ENCODE measurements at regions not wholly inside any gene's neighbourhood (a gene's known extent, or its start where the extent isn't known, plus 50 kb on each side); places are given as distances from the start of the nearest gene placed in this dataset.

DNA sequence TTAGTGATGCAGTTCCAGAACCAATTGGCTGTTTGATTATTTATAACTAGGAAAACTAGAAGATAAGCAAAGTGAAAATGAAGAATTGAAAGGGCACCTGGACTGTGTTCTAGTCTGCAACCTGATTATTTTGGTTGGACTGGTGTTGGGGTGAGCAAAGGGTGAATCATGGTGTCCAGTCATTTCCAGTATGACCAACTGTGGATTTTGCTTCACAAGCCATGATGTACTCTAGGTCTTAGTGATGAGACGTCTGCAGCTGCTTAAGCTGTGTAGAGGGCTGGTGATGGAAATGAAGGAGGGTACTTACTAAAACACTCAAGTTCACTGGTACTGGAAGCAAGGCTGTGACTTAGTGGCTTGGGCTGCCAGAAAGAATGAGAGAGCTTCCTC, 193.2 kb upstream of the FRMD6 start (continued):
- TF ChIP-seq GATA2 (CRISPR knock-in tag; IDR thresholded peaks at IDR 0.05) = no peak
- TF ChIP-seq NFIC (IDR thresholded peaks at IDR 0.05; ENCODE audit: borderline replicate concordance) = peak; percentile 86
- TF ChIP-seq REST (IDR thresholded peaks at IDR 0.05; ENCODE audit: low read depth, low read length) = no peak
- no peak for TF ChIP-seq RCOR1 (IDR thresholded peaks at IDR 0.05; ENCODE audit: low read length)
- TF ChIP-seq RXRA (IDR thresholded peaks at IDR 0.05; ENCODE audit: borderline replicate concordance, low read depth) = no peak
- peak; percentile 89 for TF ChIP-seq TCF12 (IDR thresholded peaks at IDR 0.05)
- no peak for TF ChIP-seq SIN3A (IDR thresholded peaks at IDR 0.05; ENCODE audit: borderline replicate concordance, low read depth, low read length)
- no peak for TF ChIP-seq NRF1 (IDR thresholded peaks at IDR 0.05; ENCODE audit: low read depth, low read length)
- TF ChIP-seq ZBTB33 (IDR thresholded peaks at IDR 0.05; ENCODE audit: borderline replicate concordance, low read depth) = no peak
- TF ChIP-seq MAX (IDR thresholded peaks at IDR 0.05; ENCODE audit: low read depth) = peak; percentile 30; the same call in 1 of the 2 replicates
- no peak for TF ChIP-seq USF2 (IDR thresholded peaks at IDR 0.05; ENCODE audit: borderline replicate concordance, low read depth, low read length)
- no peak for TF ChIP-seq RFX5 (IDR thresholded peaks at IDR 0.05; ENCODE audit: low read length)
- TF ChIP-seq, protein P1, sequence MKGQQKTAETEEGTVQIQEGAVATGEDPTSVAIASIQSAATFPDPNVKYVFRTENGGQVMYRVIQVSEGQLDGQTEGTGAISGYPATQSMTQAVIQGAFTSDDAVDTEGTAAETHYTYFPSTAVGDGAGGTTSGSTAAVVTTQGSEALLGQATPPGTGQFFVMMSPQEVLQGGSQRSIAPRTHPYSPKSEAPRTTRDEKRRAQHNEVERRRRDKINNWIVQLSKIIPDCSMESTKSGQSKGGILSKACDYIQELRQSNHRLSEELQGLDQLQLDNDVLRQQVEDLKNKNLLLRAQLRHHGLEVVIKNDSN (IDR thresholded peaks at IDR 0.05; ENCODE audit: borderline replicate concordance, low read depth) = no peak

GRCh38 chr14:51460011-51460410, 191.7 kb upstream of the FRMD6 start:
- DNase-seq = no peak
- Histone ChIP-seq H4K20me1 (ENCODE audit: insufficient read depth) (no peaks in the 10 kb centered on the region), H3K36me3 (replicated peaks in 1 of 2; ENCODE audit: control insufficient read depth in 1 of 2, insufficient read depth in 2 of 2, low read length in 1 of 2) (no peaks in the 10 kb centered on the region), H3K27ac (ENCODE audit: low read depth in 2 of 2, low read length in 1 of 2) (no peak overlapping the region), H3K9ac (no peak overlapping the region), H3K79me2 (ENCODE audit: insufficient read depth) (no peaks in the 10 kb centered on the region), H3K4me1 (ENCODE audit: control insufficient read depth in 1 of 2, insufficient read depth in 2 of 2, low read depth in 1 of 2, low read length in 1 of 2) (peaks cover 0 to 14% of the 10 kb centered on the region in 2 experiments; a peak in 2 of 4 replicates), H3K9me2 (no peaks in the 10 kb centered on the region), H2AFZ (ENCODE audit: low read depth) (no peak overlapping the region), H3K4me3 (ENCODE audit: low read depth in 2 of 2, low read length in 1 of 2) (no peak overlapping the region), H3K27me3 (ENCODE audit: insufficient read depth) (no peaks in the 10 kb centered on the region), H3F3A (replicated peaks; ENCODE audit: insufficient read depth) (peaks cover 14% of the 10 kb centered on the region), H3K9me3 (no peaks in the 10 kb centered on the region), H3K4me2 (no peak overlapping the region)
- ChIA-PET CTCF (interaction anchor here (0.8 to 1.0 kb wide), 2 partner anchors 68 to 535 kb away, joined by 3 to 4 read pairs; no protein-coding TSS in a partner anchor), POLR2A (no interaction called here)
- WGBS (ENCODE audit: low lambda C conversion rate) = 79% methylated on average over 1 of the region's 1 CpG
- TF ChIP-seq SMC3 (IDR thresholded peaks at IDR 0.05; ENCODE audit: low read depth, low read length) = no peak
- TF ChIP-seq TAF1 (IDR thresholded peaks at IDR 0.05; ENCODE audit: borderline replicate concordance, low read depth, low read length) = no peak
- no peak for TF ChIP-seq RFX5 (IDR thresholded peaks at IDR 0.05; ENCODE audit: low read length)
- no peak for TF ChIP-seq FOXM1 (IDR thresholded peaks at IDR 0.05; ENCODE audit: low read depth)
- TF ChIP-seq, protein P2, sequence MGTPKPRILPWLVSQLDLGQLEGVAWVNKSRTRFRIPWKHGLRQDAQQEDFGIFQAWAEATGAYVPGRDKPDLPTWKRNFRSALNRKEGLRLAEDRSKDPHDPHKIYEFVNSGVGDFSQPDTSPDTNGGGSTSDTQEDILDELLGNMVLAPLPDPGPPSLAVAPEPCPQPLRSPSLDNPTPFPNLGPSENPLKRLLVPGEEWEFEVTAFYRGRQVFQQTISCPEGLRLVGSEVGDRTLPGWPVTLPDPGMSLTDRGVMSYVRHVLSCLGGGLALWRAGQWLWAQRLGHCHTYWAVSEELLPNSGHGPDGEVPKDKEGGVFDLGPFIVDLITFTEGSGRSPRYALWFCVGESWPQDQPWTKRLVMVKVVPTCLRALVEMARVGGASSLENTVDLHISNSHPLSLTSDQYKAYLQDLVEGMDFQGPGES (IDR thresholded peaks at IDR 0.05; ENCODE audit: low read depth, low read length) = no peak
- no peak for TF ChIP-seq REST (IDR thresholded peaks at IDR 0.05; ENCODE audit: low read depth, low read length)
- no peak for TF ChIP-seq NRF1 (IDR thresholded peaks at IDR 0.05; ENCODE audit: low read depth, low read length)
- TF ChIP-seq CHD2 (IDR thresholded peaks at IDR 0.05; ENCODE audit: low read length, partially characterized antibody) = no peak

All from SK-N-SH (cell line).